ENCODE measurements at regions not wholly inside any gene's neighbourhood (a gene's known extent, or its start where the extent isn't known, plus 50 kb on each side); places are given as distances from the start of the nearest gene placed in this dataset.

GRCh38 chr17:6208608-6209180 lies 138.5 kb downstream of the WSCD1 start:
- no peak for DNase-seq

- no peak for DNase-seq
These were observed 135.3 kb downstream of the WSCD1 start for GRCh38 chr17:6205525-6205924.

GRCh38 chr17:6205033-6205432 lies 134.9 kb downstream of the WSCD1 start:
- DNase-seq: no peak

- DNase-seq: no peak
These were observed 134.1 kb downstream of the WSCD1 start for GRCh38 chr17:6204203-6204722.

- DNase-seq: no peak
These were observed 126.2 kb downstream of the WSCD1 start for GRCh38 chr17:6196355-6196754.

- no peak for DNase-seq
These were observed 124.9 kb downstream of the WSCD1 start for GRCh38 chr17:6195123-6195522.

- DNase-seq: no peak
These were observed 121.5 kb downstream of the WSCD1 start for GRCh38 chr17:6191405-6192324.

GRCh38 chr17:6187836-6188235 lies 117.7 kb downstream of the WSCD1 start:
- DNase-seq: no peak

- DNase-seq: no peak
These were observed 116.8 kb downstream of the WSCD1 start for GRCh38 chr17:6186998-6187397.

GRCh38 chr17:6184508-6184907 lies 114.3 kb downstream of the WSCD1 start:
- DNase-seq: no peak

- no peak for DNase-seq
These were observed 108.8 kb downstream of the WSCD1 start for GRCh38 chr17:6179017-6179416.

- no peak for DNase-seq
These were observed 107.9 kb downstream of the WSCD1 start for GRCh38 chr17:6177941-6178694.
